Large intestine (tissue), 3 donors: ENCODE measurements at regions not wholly inside any gene's neighbourhood (a gene's known extent, or its start where the extent isn't known, plus 50 kb on each side); places are given as distances from the start of the nearest gene placed in this dataset.

Experiments used
- DNase-seq, 2 donors: peaks; one replicate each; pipeline versions ENCODE4 v3.0.0 to v3.0.0-alpha.2; 2013
- H3K27ac ChIP-seq: one replicate; pipeline ENCODE4 v1.5.1; 2013; ENCODE audit warnings: low read length
- H3K27me3 ChIP-seq: 2 replicates; pipeline ENCODE4 v1.6.1; 2013; ENCODE audit warnings: low read length; ENCODE audit not compliant: control insufficient read depth, insufficient read depth
- H3K36me3 ChIP-seq: 2 replicates; pipeline ENCODE4 v1.6.1; 2013; ENCODE audit warnings: low read length; ENCODE audit not compliant: control insufficient read depth, insufficient read depth
- H3K4me1 ChIP-seq: one replicate; pipeline ENCODE4 v1.6.1; 2013; ENCODE audit warnings: low read length; ENCODE audit not compliant: control insufficient read depth, insufficient read depth
- H3K4me3 ChIP-seq: one replicate; pipeline ENCODE4 v1.5.1; 2013; ENCODE audit warnings: low read length
- H3K9me3 ChIP-seq: one replicate; pipeline ENCODE4 v1.6.1; 2013; ENCODE audit warnings: mild to moderate bottlenecking, low read depth, low read length, moderate library complexity; ENCODE audit not compliant: control insufficient read depth
- WGBS: methylation state at CpG from one replicate; pipeline ENCODE4 v1.1.5; 2013; ENCODE audit warnings: low lambda C conversion rate; ENCODE audit not compliant: insufficient coverage; 5-methylcytosine and 5-hydroxymethylcytosine counted together

DNA sequence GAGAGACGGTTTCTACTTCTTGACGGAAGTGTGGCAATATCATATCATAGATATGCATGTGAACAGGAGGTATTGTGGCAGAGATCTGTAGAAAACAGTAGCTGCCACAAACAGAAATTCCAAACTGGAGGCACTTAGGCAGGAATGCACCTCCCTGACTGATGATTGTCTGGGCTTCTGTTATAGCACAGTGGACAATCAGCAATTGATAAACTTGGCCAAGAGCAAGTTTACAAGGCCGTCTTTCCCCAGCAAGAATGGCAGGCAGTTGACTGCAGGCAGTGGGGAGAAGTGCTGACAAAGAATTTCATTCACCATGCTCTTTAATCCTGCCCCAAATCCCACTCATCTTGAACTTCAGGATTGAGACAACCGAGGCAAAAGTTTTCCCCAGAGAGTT, 114.4 kb upstream of the STOX2 start:
- Histone ChIP-seq H3K27me3 (peaks cover 7% of the 10 kb centered on the region), H3K4me1 (no peaks in the 10 kb centered on the region), H3K36me3 (no peaks in the 10 kb centered on the region), H3K27ac (no peak overlapping the region), H3K4me3 (no peak overlapping the region), H3K9me3 (no peaks in the 10 kb centered on the region)
- no peak for DNase-seq
- no CpG with 5 or more reads among the region's 4 CpGs for WGBS

DNA sequence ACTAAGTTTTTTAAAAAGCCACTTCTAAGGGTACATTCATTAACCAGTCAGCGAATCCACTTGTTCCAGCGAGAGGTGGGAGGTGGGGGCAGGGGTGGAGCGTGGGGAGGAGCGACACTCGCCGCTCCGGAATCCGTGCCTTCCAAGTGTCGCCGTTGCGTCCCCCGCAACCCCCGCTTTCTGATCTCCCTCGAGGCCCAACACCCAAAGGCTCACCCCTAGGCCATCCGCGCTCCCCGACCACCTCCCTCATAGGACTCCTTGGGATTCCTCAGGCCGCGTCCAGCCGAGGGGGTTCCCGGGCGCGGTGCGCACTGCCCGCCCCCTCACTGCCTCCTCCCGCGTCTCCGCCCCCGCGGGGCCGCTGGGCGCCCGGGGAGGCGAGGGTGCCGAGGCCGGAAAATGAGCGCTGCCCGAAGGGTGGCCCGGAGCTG, 108.1 kb upstream of the STOX2 start:
- H3K27me3 ChIP-seq = peaks cover 59% of the 10 kb centered on the region
- peak overlapping the region; percentile 8 for H3K4me3 ChIP-seq
- H3K27ac ChIP-seq = no peak overlapping the region
- H3K9me3 ChIP-seq = no peaks in the 10 kb centered on the region
- peak in 1 of 2 donors; percentile 35 for DNase-seq
- H3K4me1 ChIP-seq = no peaks in the 10 kb centered on the region
- H3K36me3 ChIP-seq = no peaks in the 10 kb centered on the region
- no CpG with 5 or more reads among the region's 39 CpGs for WGBS

DNA sequence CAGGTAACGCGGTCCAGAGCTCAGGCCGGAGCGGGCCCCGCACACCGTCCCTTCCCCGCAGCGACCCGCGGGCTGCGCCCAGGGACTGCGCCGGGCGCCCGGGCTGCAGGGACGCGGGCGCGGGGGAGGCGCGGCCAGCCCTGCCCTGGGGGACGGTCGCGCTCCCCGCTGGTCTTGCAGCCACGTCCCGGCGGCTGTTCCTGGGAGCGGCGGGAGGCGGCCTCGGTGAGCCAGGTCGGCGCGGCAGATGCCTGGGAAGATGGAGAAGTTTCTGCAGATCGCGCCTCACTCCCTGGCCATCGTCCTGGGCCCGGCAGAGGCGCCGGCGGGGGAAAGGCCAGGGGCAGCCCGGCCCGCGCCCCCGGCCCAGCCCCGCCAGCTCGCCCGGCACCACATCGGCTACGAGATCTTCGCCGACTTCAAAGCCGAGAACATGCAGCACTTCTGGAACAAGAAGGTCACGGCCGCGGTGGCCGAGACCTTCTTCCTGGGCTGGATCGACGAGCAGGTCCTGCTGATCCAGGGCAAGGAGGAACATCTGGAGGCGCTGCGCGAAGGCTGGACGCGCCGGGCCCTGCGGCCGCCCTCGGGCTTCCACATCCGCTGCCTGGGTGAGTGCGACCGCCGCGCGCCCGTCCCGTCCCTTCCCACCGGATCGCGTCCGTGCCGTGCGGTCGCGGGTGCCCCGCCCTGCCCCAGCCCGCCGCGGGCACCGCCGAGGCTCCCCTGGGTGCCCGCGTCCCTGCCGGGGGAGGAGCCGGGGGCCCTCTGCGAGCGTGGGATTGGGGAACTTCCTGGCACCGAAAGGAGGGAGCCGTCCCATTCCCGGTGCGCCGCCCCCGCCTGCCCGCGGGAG, 107.4 kb upstream of the STOX2 start:
- no peaks in the 10 kb centered on the region for H3K9me3 ChIP-seq
- no peaks in the 10 kb centered on the region for H3K4me1 ChIP-seq
- H3K27ac ChIP-seq = no peak overlapping the region
- DNase-seq = peak in 1 of 2 donors; percentile 46
- no CpG with 5 or more reads among the region's 105 CpGs for WGBS
- H3K27me3 ChIP-seq = peaks cover 59% of the 10 kb centered on the region
- H3K4me3 ChIP-seq = peak overlapping the region; percentile 24
- H3K36me3 ChIP-seq = no peaks in the 10 kb centered on the region

DNA sequence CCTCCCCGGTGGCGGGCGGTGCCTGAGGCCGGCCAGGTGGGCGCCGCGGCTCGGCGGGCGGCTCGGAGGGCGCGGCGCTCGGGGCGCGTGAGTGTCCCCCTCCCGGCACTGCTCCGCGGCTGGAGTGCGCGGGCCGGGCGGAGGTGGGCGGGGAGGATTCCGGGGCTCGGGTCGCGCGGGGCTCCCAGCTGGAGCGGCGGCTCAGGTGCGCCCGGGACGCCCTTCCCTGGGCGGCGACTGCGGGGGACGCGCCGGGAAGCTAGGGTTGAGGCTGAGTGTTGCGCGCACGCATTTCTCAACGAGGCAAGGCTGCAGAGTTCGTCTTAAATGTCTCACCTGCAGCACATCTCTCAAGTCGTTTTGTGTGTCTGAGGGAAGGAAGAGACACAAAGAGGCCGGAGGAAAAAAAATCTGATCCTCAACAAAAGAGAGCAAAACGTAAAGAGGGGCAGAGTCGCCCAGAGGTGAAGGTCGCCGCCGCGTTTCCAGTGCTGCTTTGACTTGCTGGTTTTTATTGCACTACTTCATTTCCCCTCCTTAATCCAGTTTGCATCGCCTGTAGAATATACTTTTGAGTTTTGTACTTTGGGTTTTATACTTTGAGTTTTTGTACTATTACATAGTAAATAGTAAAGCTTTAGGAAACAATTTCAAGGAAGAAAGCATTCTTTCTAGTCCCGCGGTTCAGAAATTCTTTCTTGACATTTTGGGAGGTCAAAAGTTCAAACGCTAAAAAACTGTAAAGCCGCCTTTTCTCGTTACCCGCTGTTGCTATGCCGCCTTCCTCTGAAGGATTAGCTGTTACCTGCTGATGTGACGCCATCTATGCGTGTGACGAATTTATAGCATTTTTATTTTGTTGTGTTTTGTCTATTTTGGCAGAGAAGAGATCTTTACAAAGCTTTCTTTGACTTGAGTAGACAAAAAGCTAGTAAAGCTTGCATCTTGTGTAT, 106.5 kb upstream of the STOX2 start:
- peak overlapping the region; percentile 11 for H3K4me3 ChIP-seq
- WGBS = 0% methylated on average over 5 of the region's 65 CpGs
- H3K36me3 ChIP-seq = no peaks in the 10 kb centered on the region
- no peaks in the 10 kb centered on the region for H3K4me1 ChIP-seq
- peaks cover 57% of the 10 kb centered on the region for H3K27me3 ChIP-seq
- H3K27ac ChIP-seq = no peak overlapping the region
- no peaks in the 10 kb centered on the region for H3K9me3 ChIP-seq
- DNase-seq = peak in 1 of 2 donors; percentile 35

DNA sequence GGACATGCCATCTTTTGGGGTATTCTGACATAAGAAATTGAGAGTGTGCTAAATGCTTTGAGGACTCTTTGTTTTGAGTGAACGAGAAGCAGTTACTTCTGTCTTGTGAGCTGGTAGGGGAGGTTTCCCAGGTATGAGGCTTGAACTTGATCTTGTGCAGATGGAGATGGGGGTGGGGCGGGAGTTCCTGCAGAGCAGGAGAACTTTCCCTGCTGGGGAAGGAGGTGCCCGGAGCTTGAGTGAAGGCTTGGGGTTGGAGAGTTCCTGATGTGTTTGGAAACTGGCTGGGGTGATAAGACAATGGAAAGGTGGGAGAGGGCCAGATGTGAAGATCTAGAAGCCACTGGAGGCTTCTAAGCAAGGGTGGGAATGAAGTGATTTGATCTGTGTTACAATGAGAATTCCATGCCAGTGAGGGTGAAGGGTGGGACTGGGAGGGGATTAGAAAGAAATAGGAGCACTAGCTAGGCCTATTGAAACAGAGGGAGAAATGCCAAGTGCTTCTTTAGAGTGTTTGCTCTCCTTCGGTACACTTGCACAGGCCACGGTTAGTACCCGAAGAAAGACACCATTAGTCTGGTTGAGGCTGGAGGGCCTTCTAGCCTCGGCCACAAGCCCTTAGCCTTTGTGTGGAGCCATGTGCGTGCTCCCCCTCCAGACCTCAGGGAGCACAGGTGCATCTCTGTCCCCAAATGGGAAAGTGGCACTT, 103.5 kb upstream of the STOX2 start:
- Histone ChIP-seq H3K4me3 (no peak overlapping the region), H3K36me3 (no peaks in the 10 kb centered on the region), H3K27me3 (peaks cover 49% of the 10 kb centered on the region), H3K9me3 (no peaks in the 10 kb centered on the region), H3K27ac (no peak overlapping the region), H3K4me1 (no peaks in the 10 kb centered on the region)
- DNase-seq = no peak
- WGBS = 100% methylated on average over 1 of the region's 8 CpGs

DNA sequence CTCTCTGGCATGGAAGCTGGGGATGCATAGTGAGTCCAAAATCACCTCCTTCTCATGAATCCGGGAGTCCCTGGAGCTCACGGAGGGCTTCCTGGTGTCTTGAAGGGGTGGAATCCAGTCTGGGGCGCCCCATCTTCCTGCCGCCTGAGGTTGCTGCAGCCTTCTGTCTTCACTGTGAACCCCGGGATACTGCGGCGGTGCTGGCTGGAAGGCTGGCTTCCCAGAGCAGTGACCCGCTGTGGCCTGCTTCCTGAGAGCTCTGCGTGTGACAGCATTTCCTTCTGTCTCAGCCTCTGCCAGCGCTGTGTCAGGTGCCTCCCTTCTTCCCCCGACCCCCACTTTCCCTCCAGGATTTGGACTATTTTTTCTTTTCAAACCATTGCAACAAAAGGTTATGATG, 98.8 kb upstream of the STOX2 start:
- no peak overlapping the region for H3K4me3 ChIP-seq
- H3K27ac ChIP-seq = no peak overlapping the region
- WGBS = no CpG with 5 or more reads among the region's 11 CpGs
- no peaks in the 10 kb centered on the region for H3K4me1 ChIP-seq
- H3K9me3 ChIP-seq = no peaks in the 10 kb centered on the region
- no peak for DNase-seq
- peaks cover 7% of the 10 kb centered on the region for H3K27me3 ChIP-seq
- H3K36me3 ChIP-seq = no peaks in the 10 kb centered on the region

DNA sequence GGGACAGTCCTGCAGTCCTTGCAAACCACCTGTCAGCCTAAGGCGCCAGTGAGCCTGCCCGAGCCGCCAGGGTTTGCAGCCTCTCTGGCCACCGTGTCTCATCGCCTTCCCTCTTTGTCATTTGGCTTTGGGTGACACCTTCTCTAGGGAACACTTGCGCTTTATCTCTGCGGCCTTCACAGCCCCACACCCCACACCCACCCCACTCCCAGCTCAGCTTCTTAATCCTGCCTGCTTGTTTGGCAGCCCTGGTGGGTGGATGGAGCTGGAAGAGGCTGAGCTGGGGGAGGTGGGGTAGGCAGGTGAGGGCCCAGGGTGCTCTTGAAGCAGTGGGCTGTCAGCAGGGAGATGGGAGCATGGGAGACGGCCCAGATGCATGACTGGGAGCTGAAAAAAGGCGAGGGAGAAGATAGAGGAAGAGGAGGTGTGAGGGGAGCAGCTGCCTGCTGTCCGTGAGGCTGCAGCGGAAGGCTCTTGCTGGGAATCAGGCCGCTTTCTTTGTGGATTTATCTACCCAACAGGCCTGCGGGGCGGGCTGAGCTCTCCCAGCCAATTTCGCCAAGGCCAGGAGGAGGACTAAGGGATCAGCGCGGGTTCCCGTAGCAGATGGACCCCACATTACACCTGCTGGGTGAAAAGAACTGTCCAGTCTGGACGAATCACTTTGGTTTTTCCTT, 97.5 kb upstream of the STOX2 start:
- no peak for DNase-seq
- peaks cover 2% of the 10 kb centered on the region for H3K27me3 ChIP-seq
- no peak overlapping the region for H3K4me3 ChIP-seq
- no peaks in the 10 kb centered on the region for H3K36me3 ChIP-seq
- no peaks in the 10 kb centered on the region for H3K9me3 ChIP-seq
- WGBS = no CpG with 5 or more reads among the region's 19 CpGs
- no peaks in the 10 kb centered on the region for H3K4me1 ChIP-seq
- H3K27ac ChIP-seq = no peak overlapping the region

DNA sequence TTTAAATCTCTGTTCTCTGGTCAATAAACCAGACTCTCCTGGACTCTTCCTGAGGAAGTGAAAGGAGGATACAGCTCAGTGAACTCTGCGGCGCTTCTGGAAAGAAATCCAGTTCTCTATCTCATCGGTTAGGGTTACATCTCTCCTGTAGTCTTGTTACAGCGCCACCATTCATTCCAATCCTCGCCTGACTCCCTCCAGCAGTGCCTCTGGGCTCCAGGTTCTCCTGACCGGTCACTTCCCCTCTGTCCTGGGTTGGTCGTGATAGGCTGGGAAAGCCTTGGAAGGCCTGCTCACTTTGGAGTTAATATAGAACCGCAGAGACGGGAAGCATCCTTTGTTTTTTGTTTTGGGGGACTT, 97.0 kb upstream of the STOX2 start:
- WGBS = 82% methylated on average over 5 of the region's 9 CpGs
- H3K9me3 ChIP-seq = no peaks in the 10 kb centered on the region
- no peak overlapping the region for H3K27ac ChIP-seq

DNA sequence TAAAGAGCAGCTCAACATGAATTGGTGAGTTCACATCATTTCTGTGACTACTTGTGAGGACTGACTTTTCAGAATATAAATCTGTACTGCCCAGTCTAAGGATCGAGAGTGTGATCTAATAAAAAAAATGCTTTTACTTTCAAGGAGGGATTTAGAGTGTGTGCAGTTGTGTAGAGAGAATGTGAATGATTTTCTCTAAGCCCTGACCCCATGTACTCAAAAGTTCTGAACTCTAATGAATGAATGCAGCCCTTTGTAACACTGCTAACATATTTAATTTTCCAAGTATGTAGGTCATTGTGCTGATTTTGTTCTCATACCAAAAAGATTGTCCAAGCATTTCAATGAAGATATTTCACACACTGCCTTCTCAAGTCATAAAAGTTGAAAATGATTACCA, 92.5 kb upstream of the STOX2 start:
- no CpG with 5 or more reads among the region's 1 CpG for WGBS
- Histone ChIP-seq H3K27me3 (no peaks in the 10 kb centered on the region), H3K9me3 (no peaks in the 10 kb centered on the region), H3K36me3 (no peaks in the 10 kb centered on the region), H3K4me1 (no peaks in the 10 kb centered on the region), H3K27ac (no peak overlapping the region), H3K4me3 (no peak overlapping the region)
- DNase-seq = no peak

More for the DNA sequence above, 97.0 kb upstream of the STOX2 start:
- Histone ChIP-seq H3K4me3 (no peak overlapping the region), H3K36me3 (no peaks in the 10 kb centered on the region), H3K4me1 (no peaks in the 10 kb centered on the region), H3K27me3 (peaks cover 2% of the 10 kb centered on the region)
- no peak for DNase-seq
